ENCODE measurements at regions not wholly inside any gene's neighbourhood (a gene's known extent, or its start where the extent isn't known, plus 50 kb on each side); places are given as distances from the start of the nearest gene placed in this dataset.

DNA sequence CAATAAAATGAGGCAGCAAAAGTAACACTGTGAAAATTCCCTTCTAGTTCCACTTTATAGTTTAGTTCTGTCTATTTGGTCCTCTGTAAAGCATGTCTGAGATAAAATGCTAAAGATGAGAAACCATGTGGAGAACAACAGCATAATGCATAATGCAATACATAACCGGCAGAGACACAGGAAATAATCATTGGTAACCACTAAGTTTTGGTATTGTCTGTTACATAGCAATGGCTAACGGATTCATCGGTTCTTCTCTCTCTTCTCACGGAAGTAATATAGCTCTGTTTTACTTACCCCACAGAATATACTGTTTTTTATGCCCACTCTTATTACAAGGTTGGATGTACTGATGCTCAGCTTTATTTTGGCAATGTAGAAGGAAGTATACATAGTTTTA, 158.9 kb downstream of the FAM174A start:
- no peak for TF ChIP-seq EZH2 (IDR thresholded peaks at IDR 0.05)
- TF ChIP-seq POLR2AphosphoS5 (IDR thresholded peaks at IDR 0.05; ENCODE audit: borderline replicate concordance, low read depth, low read length): no peak
- TF ChIP-seq FOXP2 (optimal IDR thresholded peaks at IDR 0.05; ENCODE audit: control extremely low read depth, extremely low read length, insufficient read depth): no peak

Data from SK-N-MC (cell line).